Hematopoietic multipotent progenitor cell treated with erythropoietin and hydrocortisone succinate and interleukin-3 and kit ligand, for 6 days (in vitro differentiated cells): ENCODE measurements at regions not wholly inside any gene's neighbourhood (a gene's known extent, or its start where the extent isn't known, plus 50 kb on each side); places are given as distances from the start of the nearest gene placed in this dataset.

Experiments
- DNase-seq: peaks from one replicate; pipeline ENCODE4 v3.0.0-alpha.2; 2015

DNA sequence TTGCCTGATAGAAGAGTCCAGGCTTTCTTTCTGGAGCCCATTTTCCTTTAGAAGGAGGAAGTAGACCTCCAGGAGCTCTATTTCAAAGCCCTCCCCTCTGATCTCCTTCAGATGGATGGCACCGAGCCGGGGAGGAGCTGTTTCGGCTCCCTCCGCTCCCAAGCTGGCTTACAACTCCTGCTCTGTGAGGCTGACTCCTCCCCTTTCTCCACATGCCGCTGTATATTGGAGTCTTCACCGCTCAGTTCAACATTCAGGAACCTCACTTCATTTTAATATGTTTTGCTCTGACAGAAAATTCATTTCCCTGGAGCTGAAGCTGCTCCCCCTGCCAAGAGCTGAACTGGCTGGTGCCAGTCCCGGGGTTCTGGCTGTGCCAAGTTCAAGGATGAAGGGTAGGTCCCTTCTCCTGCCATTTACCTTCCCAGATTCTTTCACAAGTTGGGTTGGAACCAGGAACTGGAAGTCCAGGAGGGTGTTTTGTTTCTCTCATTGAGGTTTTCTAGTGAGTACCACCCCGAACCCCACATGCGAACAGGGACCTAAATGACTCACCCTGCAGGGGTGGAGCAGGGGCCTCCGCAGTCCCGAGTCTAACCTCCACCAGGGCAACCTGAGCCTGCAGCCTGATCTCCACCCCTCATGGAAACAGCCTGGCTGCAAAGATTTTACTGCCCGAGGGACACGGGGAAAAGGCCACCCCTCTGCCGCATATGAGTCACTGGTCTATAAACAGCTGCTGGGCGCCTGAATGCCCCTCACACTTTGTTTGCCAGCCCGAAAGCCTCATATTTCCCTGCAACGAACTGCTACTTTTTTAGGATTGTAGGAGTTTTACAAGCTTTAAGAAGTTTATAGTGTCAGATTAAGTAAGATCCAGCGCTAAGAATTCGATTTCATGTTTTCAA, 68.6 kb upstream of the FOXA2 start:
- DNase-seq: no peak

DNA sequence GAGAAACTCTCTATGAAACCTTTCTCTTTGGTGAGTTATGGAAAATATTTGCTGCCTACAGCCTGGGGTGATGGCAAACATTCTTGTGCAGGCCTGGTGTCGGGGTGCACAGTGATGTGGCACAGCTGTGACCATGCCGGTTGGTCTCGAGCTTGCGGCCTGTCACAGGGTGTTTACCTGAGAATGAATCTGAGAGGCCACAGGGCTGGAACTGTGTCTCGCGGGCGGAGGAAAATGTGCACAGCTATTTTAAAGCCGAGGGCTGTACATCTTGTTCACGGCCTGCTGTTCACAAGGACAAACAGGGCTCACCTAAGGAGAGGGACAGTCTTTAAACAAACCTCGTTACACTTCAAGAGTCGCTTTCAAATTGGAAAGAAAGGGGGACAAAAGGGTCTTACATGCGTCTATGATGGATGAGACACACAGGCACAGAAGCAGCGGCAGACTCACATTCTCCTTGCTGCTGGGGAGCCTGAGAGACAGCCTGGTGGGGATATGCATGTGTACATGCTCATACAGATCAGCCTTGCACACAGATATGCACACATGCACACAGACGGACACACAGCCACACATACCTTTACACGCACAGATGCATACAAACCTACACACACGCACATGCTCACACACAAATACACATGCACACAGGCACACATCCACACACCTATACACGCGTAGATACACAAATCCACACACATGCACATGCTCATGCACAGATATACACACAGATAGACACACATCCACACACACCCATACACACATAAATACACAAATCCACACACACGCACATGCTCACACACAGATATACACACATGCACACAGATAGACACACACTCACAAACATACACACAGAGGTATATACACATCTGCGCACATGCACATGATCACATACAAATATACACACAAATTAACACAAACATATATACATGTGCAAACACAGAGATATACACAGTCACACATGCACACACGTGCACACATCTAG, 69.6 kb upstream of the FOXA2 start:
- no peak for DNase-seq

DNA sequence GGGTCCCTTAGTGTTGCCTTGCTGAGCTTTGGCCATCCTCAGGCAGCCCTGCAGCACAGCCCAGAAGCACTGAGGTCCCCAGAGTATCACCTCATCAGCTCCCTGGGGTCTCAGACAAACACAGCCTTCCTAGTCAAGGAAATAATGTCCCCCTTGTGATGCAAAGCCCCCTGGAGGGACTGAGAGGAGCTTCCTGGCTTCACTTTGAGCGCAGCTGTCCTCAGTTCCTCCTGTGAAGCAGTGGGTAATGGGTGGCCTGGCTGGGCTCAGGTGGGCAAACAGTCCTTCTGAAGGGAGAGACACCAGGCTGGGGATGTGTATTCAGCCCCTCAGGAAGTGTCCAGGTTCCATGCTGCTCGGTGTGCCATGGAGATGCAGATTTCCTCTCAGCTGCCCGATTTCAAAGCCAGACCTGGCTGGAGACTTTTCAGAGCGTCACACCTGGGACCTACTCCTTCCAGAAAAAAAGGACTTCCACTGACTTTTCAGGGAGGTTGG, 79.2 kb upstream of the FOXA2 start:
- no peak for DNase-seq

DNA sequence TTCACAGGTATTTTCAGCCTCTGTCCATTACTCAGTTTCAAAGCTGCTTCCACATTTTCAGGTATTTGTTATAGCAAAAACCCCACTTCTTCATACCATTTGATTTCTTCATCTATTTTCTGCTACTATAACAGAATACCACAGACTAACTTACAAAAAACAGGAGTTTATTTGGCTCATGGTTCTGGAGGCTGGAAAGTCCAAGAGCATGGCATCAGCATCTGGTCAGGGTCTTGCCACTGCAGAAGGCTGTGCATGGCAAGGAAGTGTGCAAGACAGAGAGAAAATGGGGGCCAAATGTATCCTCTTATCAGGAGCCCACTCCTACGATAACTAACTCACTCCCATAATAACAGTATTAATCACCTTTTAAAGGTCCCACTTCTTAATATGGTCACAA, 82.8 kb upstream of the FOXA2 start:
- DNase-seq: no peak

DNA sequence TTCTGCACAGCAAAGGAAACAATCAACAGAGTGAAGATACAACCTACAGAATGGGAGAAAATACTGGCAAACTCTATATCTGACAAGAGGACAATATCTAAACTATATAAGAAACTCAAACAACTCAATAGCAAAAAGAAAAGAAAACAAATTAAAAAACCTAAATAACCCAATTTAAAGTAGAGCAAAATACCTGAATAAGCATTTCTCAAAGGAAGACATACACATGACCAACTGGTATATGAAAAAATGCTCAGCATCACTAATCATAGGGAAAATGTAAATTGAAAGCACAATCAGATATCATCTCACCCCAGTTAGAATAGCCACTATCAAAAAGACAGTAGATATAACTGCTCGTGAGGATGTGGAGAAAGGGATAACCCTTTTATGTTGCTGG, 87.8 kb upstream of the FOXA2 start:
- no peak for DNase-seq

DNA sequence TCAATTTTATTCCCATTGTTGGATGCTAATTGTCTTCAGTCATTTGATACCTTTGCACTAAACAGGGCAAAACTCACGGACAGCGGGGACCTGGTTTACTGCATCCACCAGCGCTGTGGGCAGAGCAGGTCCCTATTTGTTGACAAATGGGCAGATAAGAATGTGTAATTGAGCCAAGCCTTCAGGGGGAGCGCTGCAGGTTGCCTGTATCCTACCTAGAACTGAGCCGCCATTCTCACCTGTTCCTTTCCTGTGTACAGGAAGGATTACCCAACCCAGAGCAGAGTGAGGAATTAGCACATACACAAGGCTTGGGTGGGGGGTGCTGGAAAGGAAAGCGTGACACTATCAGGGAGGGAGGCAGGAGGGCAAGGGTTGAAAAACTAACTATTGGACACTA, 89.1 kb upstream of the FOXA2 start:
- DNase-seq: no peak

DNA sequence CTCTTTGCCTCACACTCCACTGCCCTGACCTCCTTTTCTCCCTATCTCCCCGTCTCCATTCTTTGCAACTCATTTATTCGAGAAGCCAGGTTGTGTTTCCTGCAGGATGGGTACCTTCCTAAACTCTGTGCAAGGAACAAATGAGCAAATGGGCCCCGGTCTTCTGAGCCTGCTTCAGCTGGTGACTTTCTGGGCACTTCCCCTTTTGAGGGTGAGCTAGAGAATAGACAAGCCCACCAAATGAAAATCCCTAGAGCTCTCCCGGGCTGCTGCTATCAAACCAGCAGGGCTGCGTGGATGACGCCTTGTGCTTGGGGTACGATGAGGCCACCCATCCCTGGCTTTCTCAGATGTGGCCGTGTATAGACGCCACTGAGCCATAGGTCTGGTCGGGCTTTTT, 91.0 kb upstream of the FOXA2 start:
- DNase-seq: no peak

DNA sequence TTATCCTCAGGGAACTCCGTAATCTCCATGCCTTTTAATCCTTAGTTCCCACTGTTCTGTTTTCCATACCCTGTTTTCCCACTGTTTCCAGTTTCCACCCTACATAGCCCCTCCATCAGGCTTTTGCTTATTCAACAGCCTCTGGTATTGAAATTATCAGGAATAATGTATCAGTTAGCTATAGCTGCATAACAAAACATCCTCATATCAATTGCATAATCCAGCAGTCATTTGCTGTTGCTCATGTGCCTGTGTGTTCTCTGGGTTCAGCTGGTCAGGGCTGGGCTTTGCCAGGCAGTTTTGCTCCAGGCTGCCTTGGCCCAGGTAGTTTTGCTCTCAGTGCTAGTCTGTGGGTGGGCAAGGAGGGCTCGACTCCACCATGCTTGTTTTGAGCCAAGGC, 94.3 kb upstream of the FOXA2 start:
- no peak for DNase-seq

DNA sequence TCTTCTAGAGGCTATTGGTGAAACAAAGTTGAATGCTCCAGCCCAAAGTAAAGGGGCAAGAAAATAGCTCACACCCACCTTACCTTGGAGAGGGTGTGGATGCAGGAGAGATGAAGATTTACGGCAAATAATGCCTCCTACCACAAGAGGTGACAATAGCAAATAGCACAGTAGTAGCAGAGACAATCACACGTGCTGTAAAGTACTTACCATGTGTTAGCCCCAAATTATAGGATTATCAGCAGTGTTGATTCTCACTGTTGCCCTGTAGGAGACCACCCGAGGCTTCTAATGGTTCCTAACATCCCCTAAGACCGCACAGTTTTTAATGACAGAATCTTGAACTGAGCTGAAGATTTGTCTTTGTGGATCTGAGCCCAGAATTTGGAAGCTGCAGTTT, 94.8 kb upstream of the FOXA2 start:
- DNase-seq: no peak

DNA sequence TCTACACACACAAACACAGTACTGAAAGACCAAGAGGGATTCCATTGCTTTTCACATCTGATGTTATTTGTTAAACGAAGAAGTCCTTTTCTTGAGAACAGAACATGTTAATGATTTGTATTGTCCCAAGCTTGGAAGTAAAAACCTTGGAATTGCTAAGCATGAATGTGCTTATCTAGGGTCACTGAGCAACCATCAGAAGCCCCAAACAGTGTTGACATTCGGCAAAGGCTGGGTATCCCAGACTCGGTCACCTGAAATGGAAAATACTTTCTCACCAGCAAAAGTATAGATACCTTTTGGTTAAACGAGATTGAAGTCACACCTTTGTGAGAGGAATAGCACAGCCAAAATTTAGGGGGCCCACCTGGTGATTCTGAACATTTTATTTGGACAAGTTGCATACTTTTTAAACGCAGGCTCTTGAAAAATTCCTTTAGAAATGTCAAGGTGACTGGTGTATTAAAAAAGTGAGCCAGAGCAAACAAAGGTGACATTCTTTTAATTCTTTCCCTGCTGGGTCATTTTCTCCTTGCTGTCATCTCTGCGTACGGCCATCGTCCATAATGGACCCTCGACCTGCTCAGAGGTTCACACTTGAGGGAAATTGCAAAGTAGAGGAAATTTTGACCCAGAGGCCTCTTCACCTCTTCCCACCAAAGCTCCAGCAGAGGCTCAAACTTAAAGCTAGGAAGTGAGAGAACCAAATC, 95.8 kb upstream of the FOXA2 start:
- no peak for DNase-seq

DNA sequence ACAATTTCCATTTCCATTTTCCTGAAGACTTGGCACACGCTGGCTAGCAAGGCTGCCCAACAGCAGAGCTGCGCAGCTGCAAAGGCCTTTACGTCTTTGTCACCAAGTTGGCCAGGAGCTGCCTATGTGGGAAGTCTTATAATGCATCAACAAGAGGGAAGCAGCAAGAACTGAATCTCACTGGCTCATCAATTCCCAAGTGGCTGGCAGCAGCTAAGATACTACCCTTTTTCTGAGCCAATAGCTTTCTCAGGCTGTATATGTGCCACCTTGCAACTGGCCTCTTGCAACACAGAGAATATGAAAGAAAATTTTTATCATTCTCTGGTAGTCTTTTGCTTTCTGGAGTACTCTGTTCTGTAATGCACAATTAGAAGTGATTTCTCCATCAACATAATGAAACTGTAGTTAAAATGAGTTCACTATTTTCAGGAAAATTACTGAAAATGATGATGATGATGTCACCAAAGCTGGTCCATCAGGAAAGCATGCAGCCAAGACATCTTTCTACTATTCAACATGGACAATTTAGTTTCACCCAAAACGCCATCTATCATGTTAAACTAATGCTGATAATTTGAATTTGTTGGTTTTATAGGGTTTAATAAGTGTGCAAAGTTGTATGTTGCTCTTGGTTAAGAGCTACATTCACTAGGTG, 97.3 kb upstream of the FOXA2 start:
- DNase-seq: no peak

DNA sequence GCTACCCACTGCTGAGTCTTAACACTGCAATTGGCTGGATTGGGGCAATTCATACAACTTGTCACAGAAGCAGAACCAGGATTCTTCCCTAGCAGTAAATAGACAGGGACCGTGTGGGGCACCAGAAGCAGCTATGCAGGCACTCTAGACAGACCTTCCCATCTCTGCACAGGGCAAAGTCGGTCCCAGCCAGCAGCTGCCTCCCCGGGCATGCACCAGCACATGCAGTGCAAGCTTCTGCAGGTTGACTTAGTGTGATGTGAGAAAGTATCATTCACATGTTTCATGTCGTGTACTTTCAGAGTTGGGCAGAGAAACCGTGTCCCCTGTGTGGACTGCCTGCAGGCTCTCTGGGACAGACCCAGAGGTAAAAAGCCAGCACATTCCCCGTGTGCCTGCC, 98.0 kb upstream of the FOXA2 start:
- DNase-seq: no peak

DNA sequence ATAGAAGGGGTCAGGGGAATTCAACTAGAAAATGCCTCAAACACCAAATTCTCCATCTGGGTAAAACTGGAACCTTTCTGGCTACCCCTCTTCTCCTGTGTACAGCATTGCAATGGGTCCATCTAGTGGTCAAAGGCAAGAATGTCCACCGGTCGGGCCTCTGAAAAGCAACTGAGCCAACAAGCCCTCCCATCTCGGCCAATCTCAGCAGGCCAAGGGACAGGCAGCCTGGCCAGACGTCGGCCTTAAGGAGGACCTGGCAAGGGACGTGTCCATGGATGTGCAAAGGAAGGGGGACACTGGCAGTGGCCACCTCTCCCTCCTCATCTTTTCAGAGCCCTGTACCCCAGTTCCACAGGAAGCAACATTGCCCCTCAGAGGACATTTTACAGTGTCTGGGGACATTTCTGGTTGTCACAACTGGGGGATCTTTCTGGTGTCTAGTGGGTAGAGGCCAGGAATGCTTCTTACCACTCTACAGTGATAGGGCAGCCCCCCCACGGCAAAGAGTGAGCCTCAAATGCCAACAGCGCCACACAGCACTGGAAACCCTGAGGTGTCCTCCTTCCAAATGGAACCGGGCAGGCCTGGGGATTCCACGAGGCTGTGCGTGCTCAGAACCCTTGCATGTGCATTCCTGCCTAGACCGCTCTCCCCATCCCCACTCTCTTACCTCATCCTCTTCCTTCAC, 99.8 kb upstream of the FOXA2 start:
- peak; percentile 85 for DNase-seq

DNA sequence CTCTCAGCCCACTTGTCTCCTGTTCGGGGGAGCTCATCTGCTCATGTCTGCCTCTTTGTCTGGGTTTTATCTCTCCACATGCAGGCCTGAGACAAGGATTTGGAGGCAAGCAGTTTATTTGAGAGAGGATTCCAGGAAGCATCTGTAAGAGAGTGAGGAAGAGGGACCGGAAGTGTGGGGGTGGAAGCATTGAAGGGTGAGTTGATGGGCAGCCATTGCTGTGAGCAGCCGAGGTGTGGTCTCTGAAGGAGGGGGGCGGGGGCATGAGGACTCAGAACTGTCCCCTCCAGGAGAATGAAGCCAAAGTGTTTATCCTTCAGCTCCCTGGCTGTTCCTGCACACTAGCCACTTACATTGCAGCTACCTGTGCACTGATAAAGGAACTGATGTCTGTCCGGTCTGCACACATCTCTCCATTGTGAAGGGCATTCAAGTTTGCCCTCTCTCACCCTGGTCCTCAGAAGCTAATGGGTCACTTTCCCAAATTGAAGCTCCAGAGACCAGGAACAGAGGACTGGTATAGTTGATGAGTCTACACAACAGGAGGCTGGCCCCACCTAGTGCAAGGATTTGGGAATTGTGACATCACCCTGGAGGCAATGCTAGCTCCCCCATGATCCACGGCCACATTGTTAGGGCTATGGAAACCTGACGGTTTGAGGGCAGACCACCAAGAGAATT, 100.5 kb upstream of the FOXA2 start:
- no peak for DNase-seq

DNA sequence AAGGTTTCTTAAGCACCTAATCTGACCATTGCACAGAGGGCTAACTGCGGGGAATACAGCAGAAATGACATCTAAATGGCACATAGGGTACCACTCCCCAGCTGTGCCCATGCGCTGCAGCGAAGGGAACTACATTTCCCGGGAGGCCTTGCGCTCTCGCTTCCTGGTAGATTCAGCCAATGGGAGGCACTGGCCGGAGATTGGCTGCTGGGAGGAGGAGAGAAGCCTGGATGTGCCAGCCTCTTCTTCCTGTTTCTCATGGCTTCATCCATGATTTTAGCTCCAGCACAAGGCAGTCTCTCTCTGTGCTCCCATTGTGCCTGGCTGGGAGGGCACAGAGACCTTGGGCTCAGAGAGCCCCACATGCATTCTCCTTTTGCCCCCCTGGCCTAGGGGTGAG, 101.7 kb upstream of the FOXA2 start:
- peak; percentile 49 for DNase-seq

DNA sequence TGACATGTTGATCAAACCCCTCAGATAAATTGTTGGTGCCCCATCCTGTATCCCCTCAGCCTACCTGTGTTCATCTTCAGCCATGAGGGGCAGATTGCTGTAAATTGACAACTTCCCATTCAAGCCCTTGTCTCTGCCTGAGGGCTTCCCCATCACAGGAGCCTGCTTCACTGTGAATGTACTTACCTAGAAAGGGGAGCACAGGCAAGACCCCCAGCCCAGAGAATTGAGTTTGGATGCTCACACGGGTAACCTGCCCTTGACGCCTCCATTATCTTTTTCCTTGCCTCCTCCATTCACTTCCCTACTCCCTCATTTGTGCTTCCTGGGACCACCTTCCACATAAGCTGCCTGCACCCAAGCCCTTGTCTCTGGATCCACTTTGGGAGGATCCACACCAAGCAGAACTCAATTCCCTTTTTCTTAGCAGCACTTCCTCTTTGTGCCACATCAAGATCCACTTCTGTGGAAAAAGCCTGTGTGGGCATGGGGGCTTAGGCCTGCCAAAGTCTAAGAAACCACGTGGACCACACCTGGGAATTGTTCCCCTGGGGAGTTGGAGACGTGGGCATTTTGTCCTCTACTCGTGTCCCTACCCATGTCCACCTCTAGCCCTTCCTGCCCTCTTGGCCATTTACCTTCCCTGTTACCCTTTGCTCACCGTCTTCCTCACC, 103.4 kb upstream of the FOXA2 start:
- DNase-seq: no peak

DNA sequence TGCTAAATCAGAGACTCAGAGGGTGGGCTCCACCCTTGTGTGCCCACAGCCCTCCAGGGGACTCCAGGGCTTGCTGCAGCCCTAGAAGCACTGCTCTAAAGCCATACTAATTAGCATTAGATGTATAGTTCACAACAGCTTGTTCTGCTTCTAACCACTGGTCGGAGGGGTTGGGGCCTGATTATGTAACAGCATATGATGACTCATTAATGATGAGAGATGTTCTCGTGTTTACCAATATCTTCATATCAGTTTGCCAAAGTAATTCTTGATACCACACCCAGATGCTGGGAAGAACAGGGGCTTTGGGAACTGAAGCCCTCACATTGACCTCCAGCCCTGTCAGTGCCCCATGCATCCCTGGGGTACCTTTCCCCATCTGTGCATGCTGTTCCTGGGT, 104.1 kb upstream of the FOXA2 start:
- DNase-seq: peak; percentile 14

DNA sequence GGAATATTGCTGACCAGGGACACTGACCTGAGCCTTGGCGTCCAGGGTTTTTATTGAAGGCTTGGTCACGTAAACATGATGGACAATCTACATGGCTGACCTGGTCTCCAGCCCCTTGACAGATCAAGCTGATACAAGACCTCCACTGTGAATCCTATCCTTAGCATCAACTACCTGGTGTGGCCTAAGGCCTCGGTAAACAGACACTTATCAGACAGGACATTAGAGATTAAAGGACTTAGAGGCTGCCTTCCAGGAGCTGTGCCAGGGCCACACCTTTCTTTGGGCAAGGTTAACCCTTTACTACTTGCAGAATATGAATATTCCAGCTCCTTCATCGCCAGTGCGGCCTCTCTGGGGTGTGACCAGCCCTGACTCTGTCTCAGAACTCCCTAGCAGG, 104.9 kb upstream of the FOXA2 start:
- DNase-seq: no peak

DNA sequence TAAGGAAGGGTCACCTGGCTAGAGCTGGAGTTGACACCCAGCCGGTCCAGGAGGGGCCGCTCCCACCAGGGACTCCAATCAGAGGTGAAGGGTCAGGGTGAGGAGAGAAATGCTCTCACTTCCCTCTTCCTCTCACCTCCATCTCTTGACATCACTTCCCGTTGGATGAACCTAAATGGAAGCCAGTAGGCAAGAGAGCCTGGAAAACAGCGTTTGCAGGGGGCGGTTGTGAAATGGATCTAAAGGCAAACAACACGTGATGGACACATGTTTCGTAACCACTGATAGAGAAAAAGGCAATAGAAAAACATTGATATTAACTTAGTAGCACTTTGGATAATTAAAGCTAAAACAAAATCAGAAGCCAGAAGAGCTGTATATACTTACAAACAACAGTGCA, 105.6 kb upstream of the FOXA2 start:
- DNase-seq: no peak

DNA sequence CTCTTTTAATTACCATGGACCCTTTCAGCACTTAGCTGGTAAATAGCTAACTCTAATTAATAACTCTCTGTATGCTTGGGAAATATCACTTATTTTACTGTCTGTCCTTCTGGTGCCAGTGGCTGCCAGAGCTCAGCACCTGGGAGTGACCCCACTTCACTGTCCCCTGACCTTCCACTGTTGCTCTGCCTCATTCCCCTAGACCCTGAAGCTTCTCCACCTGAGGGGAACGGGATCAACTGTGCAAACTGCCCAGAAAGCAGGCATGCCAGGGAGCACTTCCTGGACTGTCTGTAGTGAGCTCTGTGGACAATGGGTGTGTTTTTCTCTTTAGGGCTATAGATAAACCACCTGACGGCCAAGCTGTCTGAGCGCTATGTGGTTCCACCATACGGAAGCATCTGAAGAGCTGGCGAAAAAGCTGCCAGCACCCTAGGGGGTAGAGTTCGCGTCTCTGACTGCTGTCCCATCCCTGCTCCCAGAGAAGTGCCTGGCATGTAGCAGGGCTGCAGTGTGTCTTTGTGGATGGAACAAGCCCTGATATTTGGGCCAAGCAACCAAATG, 106.3 kb upstream of the FOXA2 start:
- DNase-seq: no peak
